Panc1 (cell line): ENCODE measurements at regions not wholly inside any gene's neighbourhood (a gene's known extent, or its start where the extent isn't known, plus 50 kb on each side); places are given as distances from the start of the nearest gene placed in this dataset.

Experiments
- ATAC-seq: fragments of 200-7000 bp; cut with Tn5 transposase; 2 replicates; pipeline ENCODE4 v1.9.1; 2020; ENCODE audit warnings: mild to moderate bottlenecking, moderate library complexity
- BruUV-seq: library from RNA; stranded (reverse); fragments of 400-500 nt; replicated peaks from 2 replicates; lab custom pipeline; 2021; lab: Mats Ljungman, UMichigan
- CTCF ChIA-PET: fragments of 300-600 bp; sonication (Branson Sonifier 250); formaldehyde crosslinking; loops from one replicate; lab custom pipeline; 2022; ENCODE audit warnings: antibody characterized with exemption; lab: Charles Lee
- POLR2A ChIA-PET: fragments of 300-600 bp; sonication (Branson Sonifier 250); formaldehyde crosslinking; loops from one replicate; lab custom pipeline; 2022; ENCODE audit warnings: antibody characterized with exemption; lab: Charles Lee
- DNase-seq: peaks from one replicate; pipeline ENCODE4 v3.0.0-alpha.2; 2010; ENCODE audit warnings: low read depth, low spot score
- H3K27ac ChIP-seq: 2 replicates; pipeline ENCODE4 v1.5.1; 2011; ENCODE audit warnings: mild to moderate bottlenecking, low read length, inconsistent platforms
- H3K27me3 ChIP-seq: fragments of 200-500 bp; sonication (Bioruptor generic); 2 replicates; pipeline ENCODE4 v1.6.0; 2014; ENCODE audit warnings: low read length, inconsistent platforms; ENCODE audit not compliant: control insufficient read depth, insufficient read depth
- H3K36me3 ChIP-seq: fragments of 200-500 bp; sonication (Bioruptor generic); 2 replicates; pipeline ENCODE4 v1.5.1; 2014; ENCODE audit warnings: inconsistent platforms, mild to moderate bottlenecking, low read length, moderate library complexity; ENCODE audit not compliant: control insufficient read depth, insufficient read depth
- H3K4me1 ChIP-seq: 2 replicates; pipeline ENCODE4 v1.5.1; 2011; ENCODE audit warnings: inconsistent platforms, mild to moderate bottlenecking, low read length, moderate library complexity; ENCODE audit not compliant: control insufficient read depth, insufficient read depth
- H3K4me3 ChIP-seq, 2 experiments: 2 replicates each; pipeline ENCODE4 v1.5.1; 2011 to 2012; ENCODE audit warnings: low read depth in 2 of 2, low read length in 2 of 2, mild to moderate bottlenecking in 2 of 2, inconsistent platforms in 1 of 2, moderate library complexity in 1 of 2
- H3K9me3 ChIP-seq: fragments of 200-500 bp; sonication (Bioruptor generic); 2 replicates; pipeline ENCODE4 v1.5.1; 2014; ENCODE audit warnings: low read depth, mild to moderate bottlenecking, inconsistent platforms, low read length, moderate library complexity; ENCODE audit not compliant: control insufficient read depth, insufficient read depth
- CTCF ChIP-seq: fragments of 450-650 bp; IDR thresholded peaks from 2 replicates; pipeline ENCODE4 v1.5.1; 2017; ENCODE audit warnings: mild to moderate bottlenecking
- POLR2AphosphoS5 ChIP-seq: IDR thresholded peaks from 2 replicates; pipeline ENCODE4 v1.6.1; 2012; ENCODE audit warnings: mild to moderate bottlenecking, low read depth, low read length, moderate library complexity
- REST ChIP-seq, 2 experiments: IDR thresholded peaks; 2 replicates each; pipeline ENCODE4 v1.6.1; 2011 to 2012; ENCODE audit warnings: low read depth in 2 of 2, control low read depth in 1 of 2, low read length in 1 of 2, mild to moderate bottlenecking in 1 of 2, moderate library complexity in 1 of 2; ENCODE audit not compliant: insufficient read depth in 1 of 2
- SIN3A ChIP-seq: IDR thresholded peaks from 2 replicates; pipeline ENCODE4 v1.6.1; 2012; ENCODE audit warnings: low read depth, mild to moderate bottlenecking, low read length, moderate library complexity, borderline replicate concordance; ENCODE audit not compliant: insufficient read depth
- TCF7L2 ChIP-seq: IDR thresholded peaks from 2 replicates; pipeline ENCODE4 v1.6.1; 2011; ENCODE audit warnings: mild to moderate bottlenecking, low read depth, low read length, inconsistent platforms
- in situ Hi-C: cut with HindIII; loops from 2 replicates; pipeline ENCODE4 v1.10.0; 2016; ENCODE audit warnings: low sequenced_read_pairs, low pct_unique_long_range_greater_than_20kb
- intact Hi-C: fragments of 100-400 bp; cut with micrococcal nuclease; formaldehyde crosslinking; loops from one replicate; pipeline ENCODE4 v1.10.0; 2022; ENCODE audit not compliant: unreplicated experiment

- H3K27ac ChIP-seq = no peak overlapping the region
- intact Hi-C loops = no loop called here
- ATAC-seq = no peak
- in situ Hi-C loops = no loop called here
- TF ChIP-seq CTCF (no peak), SIN3A (no peak), POLR2AphosphoS5 (no peak), TCF7L2 (no peak), REST (IDR thresholded peaks at IDR 0.05; ENCODE audit: insufficient read depth in 1 of 2, low read depth in 2 of 2, low read length in 1 of 2) (no peak)
- no peaks in the 10 kb centered on the region for H3K9me3 ChIP-seq
- H3K4me1 ChIP-seq = no peaks in the 10 kb centered on the region
- ChIA-PET CTCF (no interaction called here), POLR2A (no interaction called here)
- DNase-seq = no peak
- H3K36me3 ChIP-seq = no peaks in the 10 kb centered on the region
- H3K4me3 ChIP-seq = no peak overlapping the region
- H3K27me3 ChIP-seq = no peaks in the 10 kb centered on the region; the same call in 1 of the 2 replicates
- no TSS peak for BruUV-seq
Measured at GRCh38 chr2:7243276-7243675, 326.1 kb downstream of the RNF144A start.

GRCh38 chr2:7256377-7256776, 339.2 kb downstream of the RNF144A start:
- no peak for TF ChIP-seq CTCF
- ChIA-PET CTCF (interaction anchor here (0.7 kb wide), 1 partner anchor 246 kb away, joined by 3 read pairs; no protein-coding TSS in a partner anchor), POLR2A (no interaction called here)
- DNase-seq = no peak
- no peak overlapping the region for H3K27ac ChIP-seq
- no TSS peak for BruUV-seq
- no peaks in the 10 kb centered on the region for H3K36me3 ChIP-seq
- no peaks in the 10 kb centered on the region for H3K27me3 ChIP-seq
- no peaks in the 10 kb centered on the region for H3K9me3 ChIP-seq
- intact Hi-C loops (no loop called here), in situ Hi-C loops (no loop called here)
- no peak overlapping the region for H3K4me3 ChIP-seq
- H3K4me1 ChIP-seq = no peaks in the 10 kb centered on the region
- ATAC-seq = no peak
